ENCODE measurements at regions not wholly inside any gene's neighbourhood (a gene's known extent, or its start where the extent isn't known, plus 50 kb on each side); places are given as distances from the start of the nearest gene placed in this dataset.
"Not testable (repeated sequence)": the region's sequence is repeated elsewhere in the genome, so short reads cannot be mapped to it uniquely, and the experiment has no call there.

- DNase-seq (no peak), ATAC-seq (no peak)
- intact Hi-C loops (cut with DNase I, micrococcal nuclease): no loop called here
- no peaks in the 10 kb centered on the region for H3K36me3 ChIP-seq (ENCODE audit: low read depth)
- H3K4me1 ChIP-seq (ENCODE audit: low read depth): no peaks in the 10 kb centered on the region
- no peaks in the 10 kb centered on the region for H3K9me3 ChIP-seq
- no peak for TF ChIP-seq CTCF (IDR thresholded peaks at IDR 0.05)
- H3K4me3 ChIP-seq: no peak overlapping the region
Measured at GRCh38 chr4:160567634-160568033, 1464.8 kb downstream of the RAPGEF2 start.

DNA sequence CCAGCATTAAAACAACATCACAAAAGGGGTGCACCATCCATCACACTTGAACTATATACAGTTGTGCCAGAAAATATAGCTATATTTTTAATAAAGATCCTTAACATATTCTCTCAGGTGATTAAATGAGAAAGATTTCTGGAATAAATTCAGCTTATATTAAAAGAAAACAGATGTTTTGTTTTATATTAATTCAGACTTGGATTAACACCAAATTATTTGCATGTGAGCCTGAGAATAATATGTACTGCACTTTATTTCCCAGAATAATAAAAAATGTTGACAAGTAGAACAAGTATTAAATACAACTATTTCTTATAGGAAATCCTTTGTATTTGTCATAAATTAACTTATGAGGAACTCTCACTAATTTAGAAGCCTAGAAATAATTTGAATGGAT, 1467.4 kb downstream of the RAPGEF2 start:
- H3K9me3 ChIP-seq: peaks cover 5% of the 10 kb centered on the region
- ATAC-seq (no peak), DNase-seq (no peak)
- intact Hi-C loops (cut with DNase I, micrococcal nuclease): no loop called here
- no peak for TF ChIP-seq CTCF (IDR thresholded peaks at IDR 0.05)
- no peaks in the 10 kb centered on the region for H3K36me3 ChIP-seq (ENCODE audit: low read depth)
- H3K4me1 ChIP-seq (ENCODE audit: low read depth): no peaks in the 10 kb centered on the region
- H3K4me3 ChIP-seq: no peak overlapping the region

DNA sequence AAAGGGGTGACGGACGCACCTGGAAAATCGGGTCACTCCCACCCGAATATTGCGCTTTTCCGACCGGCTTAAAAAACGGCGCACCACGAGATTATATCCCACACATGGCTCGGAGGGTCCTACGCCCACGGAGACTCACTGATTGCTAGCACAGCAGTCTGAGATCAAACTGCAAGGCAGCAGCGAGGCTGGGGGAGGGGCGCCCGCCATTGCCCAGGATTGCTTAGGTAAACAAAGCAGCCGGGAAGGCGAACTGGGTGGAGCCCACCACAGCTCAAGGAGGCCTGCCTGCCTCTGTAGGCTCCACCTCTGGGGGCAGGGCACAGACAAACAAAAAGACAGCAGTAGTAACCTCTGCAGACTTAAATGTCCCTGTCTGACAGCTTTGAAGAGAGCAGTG, 1471.4 kb downstream of the RAPGEF2 start:
- H3K36me3 ChIP-seq (ENCODE audit: low read depth); ATAC-seq; H3K4me3 ChIP-seq; H3K4me1 ChIP-seq (ENCODE audit: low read depth); intact Hi-C loops (cut with DNase I, micrococcal nuclease); DNase-seq; H3K9me3 ChIP-seq: not testable (repeated sequence)

DNA sequence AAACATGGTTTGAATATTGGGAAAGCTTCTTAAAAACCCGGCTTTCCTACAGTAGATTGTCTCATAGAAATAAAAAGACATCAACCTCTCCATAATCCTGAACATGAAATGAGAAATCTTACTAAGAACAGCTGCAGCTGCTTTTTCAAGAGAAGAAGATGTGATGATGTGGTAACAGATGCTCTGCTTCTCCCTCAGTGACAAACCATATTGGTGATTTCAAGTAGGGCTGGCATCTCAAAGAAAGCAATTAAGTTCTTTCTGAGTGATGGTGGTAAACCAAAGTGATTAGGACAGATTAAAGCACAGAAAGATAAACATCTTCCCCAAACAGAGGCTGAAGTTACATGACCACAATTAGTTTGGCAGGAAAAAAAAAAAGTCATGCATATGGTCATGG, 1477.7 kb downstream of the RAPGEF2 start:
- H3K36me3 ChIP-seq (ENCODE audit: low read depth): no peaks in the 10 kb centered on the region
- no peaks in the 10 kb centered on the region for H3K9me3 ChIP-seq
- H3K4me3 ChIP-seq: no peak overlapping the region
- intact Hi-C loops (cut with DNase I, micrococcal nuclease): no loop called here
- ATAC-seq: no peak
- TF ChIP-seq CTCF (IDR thresholded peaks at IDR 0.05): no peak
- no peak for DNase-seq
- H3K4me1 ChIP-seq (ENCODE audit: low read depth): no peaks in the 10 kb centered on the region

GRCh38 chr4:160592258-160592657, 1489.4 kb downstream of the RAPGEF2 start:
- intact Hi-C loops (cut with DNase I, micrococcal nuclease): no loop called here
- H3K9me3 ChIP-seq: no peaks in the 10 kb centered on the region
- H3K4me3 ChIP-seq: no peak overlapping the region
- TF ChIP-seq CTCF (IDR thresholded peaks at IDR 0.05): no peak
- no peaks in the 10 kb centered on the region for H3K36me3 ChIP-seq (ENCODE audit: low read depth)
- ATAC-seq: no peak
- no peaks in the 10 kb centered on the region for H3K4me1 ChIP-seq (ENCODE audit: low read depth)
- no peak for DNase-seq

GRCh38 chr4:160595646-160596045, 1492.8 kb downstream of the RAPGEF2 start:
- intact Hi-C loops (cut with DNase I, micrococcal nuclease): no loop called here
- no peak for ATAC-seq

More at GRCh38 chr4:160595646-160596045, 1492.8 kb downstream of the RAPGEF2 start:
- TF ChIP-seq CTCF (IDR thresholded peaks at IDR 0.05): no peak
- Histone ChIP-seq H3K36me3 (ENCODE audit: low read depth) (no peaks in the 10 kb centered on the region), H3K4me3 (no peak overlapping the region), H3K4me1 (ENCODE audit: low read depth) (no peaks in the 10 kb centered on the region), H3K9me3 (no peaks in the 10 kb centered on the region)
- DNase-seq: no peak

All from mucosa of descending colon (tissue), 3 donors.